Loucy (cell line): ENCODE measurements at regions not wholly inside any gene's neighbourhood (a gene's known extent, or its start where the extent isn't known, plus 50 kb on each side); places are given as distances from the start of the nearest gene placed in this dataset.
A peak's percentile ranks its signal among the peaks of the same experiment; 100 is the strongest.

ENCODE experiments used
- EZH2phosphoT487 ChIP-seq: fragments of 200-600 bp; IDR thresholded peaks from 2 replicates; pipeline ENCODE4 v1.6.1; 2018; ENCODE audit warnings: antibody characterized with exemption, mild to moderate bottlenecking, moderate library complexity, borderline replicate concordance
- TF ChIP-seq, protein P1 (sequence below): fragments of 200-600 bp; sonication (generic); conservative IDR thresholded peaks from 2 replicates; pipeline ENCODE4 v1.5.1; 2014; ENCODE audit warnings: mild to moderate bottlenecking, antibody characterized with exemption, low read length

GRCh38 chr2:21317131-21317530, 193.4 kb downstream of the TDRD15 start:
- TF ChIP-seq, protein P1, sequence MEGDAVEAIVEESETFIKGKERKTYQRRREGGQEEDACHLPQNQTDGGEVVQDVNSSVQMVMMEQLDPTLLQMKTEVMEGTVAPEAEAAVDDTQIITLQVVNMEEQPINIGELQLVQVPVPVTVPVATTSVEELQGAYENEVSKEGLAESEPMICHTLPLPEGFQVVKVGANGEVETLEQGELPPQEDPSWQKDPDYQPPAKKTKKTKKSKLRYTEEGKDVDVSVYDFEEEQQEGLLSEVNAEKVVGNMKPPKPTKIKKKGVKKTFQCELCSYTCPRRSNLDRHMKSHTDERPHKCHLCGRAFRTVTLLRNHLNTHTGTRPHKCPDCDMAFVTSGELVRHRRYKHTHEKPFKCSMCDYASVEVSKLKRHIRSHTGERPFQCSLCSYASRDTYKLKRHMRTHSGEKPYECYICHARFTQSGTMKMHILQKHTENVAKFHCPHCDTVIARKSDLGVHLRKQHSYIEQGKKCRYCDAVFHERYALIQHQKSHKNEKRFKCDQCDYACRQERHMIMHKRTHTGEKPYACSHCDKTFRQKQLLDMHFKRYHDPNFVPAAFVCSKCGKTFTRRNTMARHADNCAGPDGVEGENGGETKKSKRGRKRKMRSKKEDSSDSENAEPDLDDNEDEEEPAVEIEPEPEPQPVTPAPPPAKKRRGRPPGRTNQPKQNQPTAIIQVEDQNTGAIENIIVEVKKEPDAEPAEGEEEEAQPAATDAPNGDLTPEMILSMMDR = peak; percentile 78
- no peak for TF ChIP-seq EZH2phosphoT487
